ENCODE measurements at regions not wholly inside any gene's neighbourhood (a gene's known extent, or its start where the extent isn't known, plus 50 kb on each side); places are given as distances from the start of the nearest gene placed in this dataset.

GRCh38 chr10:80894311-80894791 is 356.6 kb downstream of the SH2D4B start:
- TF ChIP-seq CTCF (IDR thresholded peaks at IDR 0.05) (no peak), POLR2A (IDR thresholded peaks at IDR 0.05) (no peak)
